ENCODE measurements at regions not wholly inside any gene's neighbourhood (a gene's known extent, or its start where the extent isn't known, plus 50 kb on each side); places are given as distances from the start of the nearest gene placed in this dataset.

DNA sequence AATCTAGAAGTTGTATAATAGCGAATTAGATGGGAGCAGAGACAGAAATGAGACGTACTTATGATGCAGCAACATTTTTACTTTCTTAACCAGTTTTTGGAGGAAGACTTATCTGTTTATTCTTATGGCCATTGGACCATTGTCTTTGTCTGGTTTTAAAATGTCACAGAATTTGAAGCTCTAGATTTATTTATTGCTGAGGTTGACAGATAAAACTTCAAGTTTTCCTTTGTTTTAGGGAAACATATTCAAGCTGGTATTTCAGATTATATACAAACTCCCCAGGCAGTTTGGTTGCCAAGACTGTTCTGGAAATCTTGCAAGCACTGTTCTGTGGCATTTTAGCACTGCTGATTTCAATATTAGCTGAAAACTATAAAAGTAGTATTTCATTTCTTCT lies 1021.7 kb downstream of the GALC start:
- TF ChIP-seq, protein P1, sequence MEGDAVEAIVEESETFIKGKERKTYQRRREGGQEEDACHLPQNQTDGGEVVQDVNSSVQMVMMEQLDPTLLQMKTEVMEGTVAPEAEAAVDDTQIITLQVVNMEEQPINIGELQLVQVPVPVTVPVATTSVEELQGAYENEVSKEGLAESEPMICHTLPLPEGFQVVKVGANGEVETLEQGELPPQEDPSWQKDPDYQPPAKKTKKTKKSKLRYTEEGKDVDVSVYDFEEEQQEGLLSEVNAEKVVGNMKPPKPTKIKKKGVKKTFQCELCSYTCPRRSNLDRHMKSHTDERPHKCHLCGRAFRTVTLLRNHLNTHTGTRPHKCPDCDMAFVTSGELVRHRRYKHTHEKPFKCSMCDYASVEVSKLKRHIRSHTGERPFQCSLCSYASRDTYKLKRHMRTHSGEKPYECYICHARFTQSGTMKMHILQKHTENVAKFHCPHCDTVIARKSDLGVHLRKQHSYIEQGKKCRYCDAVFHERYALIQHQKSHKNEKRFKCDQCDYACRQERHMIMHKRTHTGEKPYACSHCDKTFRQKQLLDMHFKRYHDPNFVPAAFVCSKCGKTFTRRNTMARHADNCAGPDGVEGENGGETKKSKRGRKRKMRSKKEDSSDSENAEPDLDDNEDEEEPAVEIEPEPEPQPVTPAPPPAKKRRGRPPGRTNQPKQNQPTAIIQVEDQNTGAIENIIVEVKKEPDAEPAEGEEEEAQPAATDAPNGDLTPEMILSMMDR (IDR thresholded peaks at IDR 0.05), result no peak
- TF ChIP-seq POLR2A (IDR thresholded peaks at IDR 0.05), result no peak

Data from esophagus squamous epithelium (tissue), 4 donors.